ENCODE measurements at regions not wholly inside any gene's neighbourhood (a gene's known extent, or its start where the extent isn't known, plus 50 kb on each side); places are given as distances from the start of the nearest gene placed in this dataset.
"Not testable (repeated sequence)": the region's sequence is repeated elsewhere in the genome, so short reads cannot be mapped to it uniquely, and the experiment has no call there.

GRCh38 chr7:113582471-113582870 is 336.3 kb downstream of the PPP1R3A start:
- Histone ChIP-seq H3K4me1 (ENCODE audit: control insufficient read depth in 4 of 4, insufficient read depth in 4 of 4, low read length in 3 of 4) (no peaks in the 10 kb centered on the region), H3K36me3 (ENCODE audit: control insufficient read depth in 4 of 4, insufficient read depth in 3 of 4, low read depth in 1 of 4, low read length in 3 of 4) (no peaks in the 10 kb centered on the region), H3K27ac (ENCODE audit: low read depth in 1 of 2, low read length in 2 of 2) (no peak overlapping the region), H3K9me3 (ENCODE audit: control insufficient read depth in 4 of 4, low read length in 3 of 4) (no peaks in the 10 kb centered on the region), H3K4me3 (ENCODE audit: low read depth in 1 of 3, low read length in 3 of 3) (no peak overlapping the region), H3K9ac (ENCODE audit: low read depth in 1 of 2, low read length in 2 of 2) (no peak overlapping the region), H3K27me3 (ENCODE audit: control insufficient read depth in 4 of 4, insufficient read depth in 4 of 4, low read length in 3 of 4) (no peaks in the 10 kb centered on the region)
- no peak for TF ChIP-seq REST (IDR thresholded peaks at IDR 0.05)
- TF ChIP-seq EGR1 (IDR thresholded peaks at IDR 0.05; ENCODE audit: low read depth in 2 of 2) = no peak
- TF ChIP-seq NR2F2 (IDR thresholded peaks at IDR 0.05) = no peak
- TF ChIP-seq GABPA (IDR thresholded peaks at IDR 0.05 in 1 of 2, conservative IDR thresholded peaks at IDR 0.05 in 1 of 2) = no peak
- no peak for TF ChIP-seq FOXA2 (IDR thresholded peaks at IDR 0.05)
- TF ChIP-seq SP1 (IDR thresholded peaks at IDR 0.05) = no peak
- TF ChIP-seq CTCF (IDR thresholded peaks at IDR 0.05; ENCODE audit: low read depth, low read length, missing input control) = no peak
- TF ChIP-seq RXRA (IDR thresholded peaks at IDR 0.05) = no peak
- no peak for TF ChIP-seq ATF3 (IDR thresholded peaks at IDR 0.05)
- TF ChIP-seq ZBTB33 (IDR thresholded peaks at IDR 0.05) = no peak
- TF ChIP-seq JUND (IDR thresholded peaks at IDR 0.05) = no peak
- TF ChIP-seq HNF4A (conservative IDR thresholded peaks at IDR 0.05) = no peak
- TF ChIP-seq MAX (IDR thresholded peaks at IDR 0.05) = no peak
- TF ChIP-seq HNF4G (IDR thresholded peaks at IDR 0.05) = no peak
- no peak for TF ChIP-seq RAD21 (IDR thresholded peaks at IDR 0.05)
- no peak for TF ChIP-seq FOXA1 (IDR thresholded peaks at IDR 0.05)
- TF ChIP-seq TAF1 (conservative IDR thresholded peaks at IDR 0.05) = no peak
- no peak for DNase-seq (ENCODE audit: low spot score)

GRCh38 chr7:113563257-113563656 is 355.6 kb downstream of the PPP1R3A start:
- H3K4me1 ChIP-seq (ENCODE audit: control insufficient read depth in 4 of 4, insufficient read depth in 4 of 4, low read length in 3 of 4); H3K9ac ChIP-seq (ENCODE audit: low read depth in 1 of 2, low read length in 2 of 2); H3K9me3 ChIP-seq (ENCODE audit: control insufficient read depth in 4 of 4, low read length in 3 of 4); H3K27ac ChIP-seq (ENCODE audit: low read depth in 1 of 2, low read length in 2 of 2); DNase-seq (ENCODE audit: low spot score); H3K36me3 ChIP-seq (ENCODE audit: control insufficient read depth in 4 of 4, insufficient read depth in 3 of 4, low read depth in 1 of 4, low read length in 3 of 4); H3K27me3 ChIP-seq (ENCODE audit: control insufficient read depth in 4 of 4, insufficient read depth in 4 of 4, low read length in 3 of 4); H3K4me3 ChIP-seq (ENCODE audit: low read depth in 1 of 3, low read length in 3 of 3): not testable (repeated sequence)
- WGBS = 77% methylated on average over 8 of the region's 8 CpGs

All from liver (tissue), 8 donors.